ENCODE measurements at regions not wholly inside any gene's neighbourhood (a gene's known extent, or its start where the extent isn't known, plus 50 kb on each side); places are given as distances from the start of the nearest gene placed in this dataset.

DNA sequence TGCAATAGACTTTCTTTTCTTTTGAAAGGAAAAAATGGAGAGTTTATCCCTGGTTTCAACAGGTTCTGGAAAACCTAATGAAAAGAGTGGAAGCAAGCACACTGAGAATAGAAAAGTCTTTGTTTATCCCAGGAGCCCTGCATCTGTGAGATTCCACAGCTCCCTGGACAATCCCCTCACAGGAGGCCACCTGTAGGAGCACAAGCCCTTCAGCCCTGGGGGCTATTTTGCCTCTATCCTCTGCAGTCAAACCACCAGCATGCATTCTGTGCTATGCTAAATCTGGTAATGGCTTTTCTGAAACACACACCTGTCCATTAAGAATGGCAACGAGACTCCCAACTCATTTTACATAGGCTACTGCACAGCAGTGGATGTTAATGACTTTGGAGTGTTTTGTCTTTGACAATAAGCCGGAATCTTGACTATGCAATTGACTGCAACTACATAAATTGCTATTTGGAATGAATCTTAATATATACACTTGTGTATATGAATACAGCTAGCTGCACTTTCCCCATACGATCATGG is 369.4 kb downstream of the NR2F2 start:
- Histone ChIP-seq H3K9me3 (ENCODE audit: insufficient read depth, low read length, severe bottlenecking) (no peaks in the 10 kb centered on the region), H3K79me2 (ENCODE audit: insufficient read depth, low read length) (no peaks in the 10 kb centered on the region), H3K4me2 (ENCODE audit: insufficient read depth, low read length) (no peak overlapping the region), H4K20me1 (ENCODE audit: insufficient read depth, low read length) (no peaks in the 10 kb centered on the region), H3K27ac (ENCODE audit: low read length) (no peak overlapping the region), H3K27me3 (ENCODE audit: insufficient read depth, low read length, poor library complexity) (no peaks in the 10 kb centered on the region), H3K36me3 (ENCODE audit: insufficient read depth, low read length) (no peaks in the 10 kb centered on the region), H3K9ac (ENCODE audit: low read depth, low read length) (no peak overlapping the region), H3K4me1 (ENCODE audit: insufficient read depth, low read length) (no peaks in the 10 kb centered on the region), H2AFZ (ENCODE audit: low read depth, low read length) (no peak overlapping the region), H3K4me3 (ENCODE audit: low read depth in 1 of 2, low read length in 2 of 2) (no peak overlapping the region)
- ATAC-seq (ENCODE audit: insufficient read depth, low read depth) (no peak), DNase-seq (no peak)
- TF ChIP-seq CTCF (IDR thresholded peaks at IDR 0.05; ENCODE audit: borderline replicate concordance, extremely low read depth, low read length, poor library complexity, severe bottlenecking) = no peak
- no peak for TF ChIP-seq EZH2 (IDR thresholded peaks at IDR 0.05; ENCODE audit: borderline replicate concordance, low read depth, low read length, severe bottlenecking)

DNA sequence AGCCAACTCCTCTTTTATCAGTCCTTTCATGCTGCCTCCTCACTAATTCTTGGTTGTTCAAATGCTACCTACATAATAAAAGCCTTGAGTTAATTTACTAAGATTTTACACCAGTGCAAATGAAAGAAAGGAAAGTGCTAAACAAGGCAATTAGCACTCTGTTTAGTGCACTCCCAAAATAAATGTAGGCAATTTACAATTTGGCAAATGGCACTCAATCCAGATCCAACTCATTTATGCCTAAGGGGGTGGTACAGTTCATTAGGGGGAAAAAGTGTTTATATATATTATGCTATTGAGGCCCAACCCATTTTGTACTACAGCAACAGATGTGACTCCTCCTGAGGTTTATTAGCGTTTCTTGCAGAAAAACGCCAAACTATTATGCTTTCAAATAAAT is 370.1 kb downstream of the NR2F2 start:
- no peak overlapping the region for H2AFZ ChIP-seq (ENCODE audit: low read depth, low read length)
- H3K4me1 ChIP-seq (ENCODE audit: insufficient read depth, low read length) = no peaks in the 10 kb centered on the region
- no peaks in the 10 kb centered on the region for H3K27me3 ChIP-seq (ENCODE audit: insufficient read depth, low read length, poor library complexity)
- no peaks in the 10 kb centered on the region for H3K36me3 ChIP-seq (ENCODE audit: insufficient read depth, low read length)
- H3K27ac ChIP-seq (ENCODE audit: low read length) = no peak overlapping the region
- H3K79me2 ChIP-seq (ENCODE audit: insufficient read depth, low read length) = no peaks in the 10 kb centered on the region
- DNase-seq (no peak), ATAC-seq (ENCODE audit: insufficient read depth, low read depth) (no peak)
- TF ChIP-seq CTCF (IDR thresholded peaks at IDR 0.05; ENCODE audit: borderline replicate concordance, extremely low read depth, low read length, poor library complexity, severe bottlenecking) (no peak), EZH2 (IDR thresholded peaks at IDR 0.05; ENCODE audit: borderline replicate concordance, low read depth, low read length, severe bottlenecking) (no peak)
- H4K20me1 ChIP-seq (ENCODE audit: insufficient read depth, low read length) = no peaks in the 10 kb centered on the region
- no peak overlapping the region for H3K9ac ChIP-seq (ENCODE audit: low read depth, low read length)
- H3K9me3 ChIP-seq (ENCODE audit: insufficient read depth, low read length, severe bottlenecking) = no peaks in the 10 kb centered on the region
- H3K4me2 ChIP-seq (ENCODE audit: insufficient read depth, low read length) = no peak overlapping the region
- H3K4me3 ChIP-seq (ENCODE audit: low read depth in 1 of 2, low read length in 2 of 2) = no peak overlapping the region

- DNase-seq (no peak), ATAC-seq (ENCODE audit: insufficient read depth, low read depth) (no peak)
- Histone ChIP-seq H3K4me3 (ENCODE audit: low read depth in 1 of 2, low read length in 2 of 2) (no peak overlapping the region), H3K9me3 (ENCODE audit: insufficient read depth, low read length, severe bottlenecking) (no peaks in the 10 kb centered on the region), H3K4me1 (ENCODE audit: insufficient read depth, low read length) (no peaks in the 10 kb centered on the region), H3K4me2 (ENCODE audit: insufficient read depth, low read length) (no peak overlapping the region), H4K20me1 (ENCODE audit: insufficient read depth, low read length) (no peaks in the 10 kb centered on the region), H3K79me2 (ENCODE audit: insufficient read depth, low read length) (no peaks in the 10 kb centered on the region), H2AFZ (ENCODE audit: low read depth, low read length) (no peak overlapping the region), H3K9ac (ENCODE audit: low read depth, low read length) (no peak overlapping the region), H3K27ac (ENCODE audit: low read length) (no peak overlapping the region), H3K27me3 (ENCODE audit: insufficient read depth, low read length, poor library complexity) (no peaks in the 10 kb centered on the region), H3K36me3 (ENCODE audit: insufficient read depth, low read length) (no peaks in the 10 kb centered on the region)
- TF ChIP-seq CTCF (IDR thresholded peaks at IDR 0.05; ENCODE audit: borderline replicate concordance, extremely low read depth, low read length, poor library complexity, severe bottlenecking) (no peak), EZH2 (IDR thresholded peaks at IDR 0.05; ENCODE audit: borderline replicate concordance, low read depth, low read length, severe bottlenecking) (no peak)
Measured at GRCh38 chr15:96701443-96701842, 370.9 kb downstream of the NR2F2 start.

- Histone ChIP-seq H3K4me2 (ENCODE audit: insufficient read depth, low read length) (no peak overlapping the region), H3K27me3 (ENCODE audit: insufficient read depth, low read length, poor library complexity) (no peaks in the 10 kb centered on the region), H3K36me3 (ENCODE audit: insufficient read depth, low read length) (no peaks in the 10 kb centered on the region), H3K4me1 (ENCODE audit: insufficient read depth, low read length) (no peaks in the 10 kb centered on the region), H3K9me3 (ENCODE audit: insufficient read depth, low read length, severe bottlenecking) (no peaks in the 10 kb centered on the region), H3K79me2 (ENCODE audit: insufficient read depth, low read length) (no peaks in the 10 kb centered on the region), H3K4me3 (ENCODE audit: low read depth in 1 of 2, low read length in 2 of 2) (no peak overlapping the region), H2AFZ (ENCODE audit: low read depth, low read length) (no peak overlapping the region), H3K9ac (ENCODE audit: low read depth, low read length) (no peak overlapping the region), H3K27ac (ENCODE audit: low read length) (no peak overlapping the region), H4K20me1 (ENCODE audit: insufficient read depth, low read length) (no peaks in the 10 kb centered on the region)
- TF ChIP-seq EZH2 (IDR thresholded peaks at IDR 0.05; ENCODE audit: borderline replicate concordance, low read depth, low read length, severe bottlenecking) = no peak
- TF ChIP-seq CTCF (IDR thresholded peaks at IDR 0.05; ENCODE audit: borderline replicate concordance, extremely low read depth, low read length, poor library complexity, severe bottlenecking) = no peak
- ATAC-seq (ENCODE audit: insufficient read depth, low read depth) = no peak
- DNase-seq = no peak
Measured at GRCh38 chr15:96701877-96702276, 371.4 kb downstream of the NR2F2 start.
